Right lobe of liver (tissue), 4 donors: ENCODE measurements at regions not wholly inside any gene's neighbourhood (a gene's known extent, or its start where the extent isn't known, plus 50 kb on each side); places are given as distances from the start of the nearest gene placed in this dataset.

Source experiments
- POLR2A ChIP-seq: fragments of 450-650 bp; IDR thresholded peaks from one replicate; pipeline ENCODE4 v1.6.1; 2017; ENCODE audit warnings: antibody characterized with exemption, mild to moderate bottlenecking
- TF ChIP-seq, protein P1 (sequence below), 4 donors: fragments of 200-600 bp in 3 of 4; fragments of 450-650 bp in 1 of 4; IDR thresholded peaks; one replicate each; pipeline versions ENCODE4 v1.5.1 to v1.8.0; 2016 to 2022; ENCODE audit warnings: antibody characterized with exemption in 4 of 4, mild to moderate bottlenecking in 2 of 4
- donor health status: DM: no; HTN: no; CAD: no.
- donor health status: DM: no; HTN: no; CAD: no.
- donor health status: DM: no; HTN: yes; CAD: no.

DNA sequence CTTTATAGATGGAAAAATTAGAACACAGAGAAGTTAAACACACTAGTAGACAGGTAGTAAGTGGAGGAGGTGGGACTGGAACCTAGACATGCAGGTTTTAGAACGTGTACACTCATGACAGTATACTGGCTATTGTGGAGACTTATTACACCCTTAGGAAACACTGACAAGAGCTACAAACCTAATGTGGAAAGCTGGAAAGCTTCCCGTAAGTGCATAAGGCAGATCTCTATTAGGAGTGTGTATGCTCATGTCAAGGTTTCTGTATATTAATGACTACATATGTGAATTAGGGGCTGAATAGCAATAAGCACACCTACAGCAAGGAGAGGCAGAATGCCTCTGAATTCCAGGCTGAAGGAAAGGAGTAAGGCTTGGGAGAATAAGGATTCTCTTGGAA is 82.6 kb upstream of the SLC24A5 start:
- TF ChIP-seq, protein P1, sequence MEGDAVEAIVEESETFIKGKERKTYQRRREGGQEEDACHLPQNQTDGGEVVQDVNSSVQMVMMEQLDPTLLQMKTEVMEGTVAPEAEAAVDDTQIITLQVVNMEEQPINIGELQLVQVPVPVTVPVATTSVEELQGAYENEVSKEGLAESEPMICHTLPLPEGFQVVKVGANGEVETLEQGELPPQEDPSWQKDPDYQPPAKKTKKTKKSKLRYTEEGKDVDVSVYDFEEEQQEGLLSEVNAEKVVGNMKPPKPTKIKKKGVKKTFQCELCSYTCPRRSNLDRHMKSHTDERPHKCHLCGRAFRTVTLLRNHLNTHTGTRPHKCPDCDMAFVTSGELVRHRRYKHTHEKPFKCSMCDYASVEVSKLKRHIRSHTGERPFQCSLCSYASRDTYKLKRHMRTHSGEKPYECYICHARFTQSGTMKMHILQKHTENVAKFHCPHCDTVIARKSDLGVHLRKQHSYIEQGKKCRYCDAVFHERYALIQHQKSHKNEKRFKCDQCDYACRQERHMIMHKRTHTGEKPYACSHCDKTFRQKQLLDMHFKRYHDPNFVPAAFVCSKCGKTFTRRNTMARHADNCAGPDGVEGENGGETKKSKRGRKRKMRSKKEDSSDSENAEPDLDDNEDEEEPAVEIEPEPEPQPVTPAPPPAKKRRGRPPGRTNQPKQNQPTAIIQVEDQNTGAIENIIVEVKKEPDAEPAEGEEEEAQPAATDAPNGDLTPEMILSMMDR (IDR thresholded peaks at IDR 0.05) = no peak
- TF ChIP-seq POLR2A = no peak
